Globus pallidus (tissue), 1 donor: ENCODE measurements at regions not wholly inside any gene's neighbourhood (a gene's known extent, or its start where the extent isn't known, plus 50 kb on each side); places are given as distances from the start of the nearest gene placed in this dataset.

Experiments
- DNase-seq: peaks from one replicate; pipeline ENCODE4 v3.0.0-alpha.2; 2015; ENCODE audit warnings: low spot score

DNA sequence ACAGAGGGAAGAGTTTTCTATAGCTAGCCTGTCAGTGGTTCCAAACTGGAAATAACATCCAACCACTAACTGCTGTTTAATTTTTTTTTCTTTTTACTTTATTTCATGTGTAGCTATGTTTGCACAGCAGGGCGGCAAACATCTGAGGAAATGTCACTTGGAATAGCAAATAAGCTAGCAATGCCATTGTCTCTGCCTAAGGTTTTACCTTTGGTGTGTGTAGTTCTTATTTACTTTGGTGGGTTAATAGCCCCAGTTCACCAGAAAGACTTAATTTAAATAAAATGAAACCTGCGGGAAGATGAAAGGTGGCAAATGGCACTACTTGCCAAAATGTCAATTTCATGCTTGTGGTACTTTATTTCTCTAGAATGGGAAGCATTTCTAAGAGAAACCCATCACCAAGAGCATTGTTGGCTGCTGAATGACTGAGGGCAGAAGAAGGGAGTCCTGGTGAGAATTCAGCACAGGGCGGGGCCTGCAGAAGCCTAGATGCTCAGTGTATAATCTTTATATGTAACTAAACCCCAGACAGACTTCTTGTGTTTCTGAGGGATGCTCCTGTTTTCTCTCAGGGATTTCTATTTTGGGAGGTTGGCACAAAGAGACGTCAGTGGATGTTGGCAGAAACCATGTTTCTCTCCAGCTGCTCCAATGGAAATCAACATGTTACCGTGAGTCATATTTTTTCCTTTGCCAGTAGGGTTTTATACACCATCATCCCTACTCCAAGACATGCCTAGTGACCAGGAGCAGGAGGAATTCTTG is 300.4 kb upstream of the NT5C1B start:
- no peak for DNase-seq

DNA sequence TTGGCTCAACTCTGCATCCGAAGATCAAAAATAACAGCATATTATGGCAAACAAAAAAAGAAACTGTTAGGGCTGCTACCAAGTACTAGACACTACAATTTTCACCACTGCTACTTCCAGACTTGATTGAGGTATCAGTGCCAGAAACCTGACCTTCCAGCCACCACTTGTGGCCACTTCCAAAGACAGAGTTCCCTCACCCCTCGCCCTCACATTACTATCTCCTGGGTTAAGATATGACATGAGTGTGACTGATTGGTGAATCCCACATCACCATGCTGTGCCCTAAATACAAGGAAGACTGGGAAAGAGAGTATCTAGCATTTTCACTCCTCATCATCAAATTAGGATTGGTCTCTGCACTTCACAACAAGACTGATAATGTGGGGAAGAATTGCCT is 296.1 kb upstream of the NT5C1B start:
- no peak for DNase-seq

DNA sequence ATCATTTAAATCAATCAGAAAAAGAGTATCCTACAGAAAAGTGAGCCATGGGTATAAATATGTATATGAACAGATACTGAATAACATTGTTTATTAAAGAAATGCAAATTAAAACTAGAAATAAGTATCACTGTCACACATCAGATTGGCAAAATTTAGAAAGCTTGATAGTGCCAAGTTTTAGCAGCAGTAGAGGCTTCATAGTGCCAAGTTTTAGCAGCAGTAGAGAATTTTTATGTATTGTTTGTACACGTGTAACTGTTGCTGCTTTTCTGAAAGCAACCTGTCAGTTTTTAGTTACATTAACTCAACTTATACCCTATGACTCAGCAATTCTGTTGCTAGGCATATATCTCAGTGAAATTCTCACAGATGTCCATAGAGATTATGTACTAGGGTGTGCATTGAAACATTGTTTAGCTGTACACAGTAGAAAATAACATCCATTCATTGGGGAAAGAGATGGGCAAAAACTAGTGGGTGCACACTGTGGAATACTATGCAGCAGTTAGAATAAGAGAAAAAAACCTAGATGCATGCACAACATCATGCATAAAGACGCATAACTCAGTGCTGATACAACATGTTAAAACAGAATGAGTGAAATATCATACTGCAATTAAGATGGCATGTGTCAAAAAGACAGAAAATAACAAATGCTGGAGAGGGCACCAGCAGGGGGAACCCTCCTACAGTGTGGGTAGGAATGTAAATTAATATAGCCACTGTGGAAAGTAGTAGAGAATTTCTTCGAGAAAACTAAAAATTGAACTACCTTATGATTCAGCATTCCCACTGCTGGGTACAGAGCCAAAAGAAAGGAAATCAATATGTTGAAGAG is 294.5 kb upstream of the NT5C1B start:
- no peak for DNase-seq

DNA sequence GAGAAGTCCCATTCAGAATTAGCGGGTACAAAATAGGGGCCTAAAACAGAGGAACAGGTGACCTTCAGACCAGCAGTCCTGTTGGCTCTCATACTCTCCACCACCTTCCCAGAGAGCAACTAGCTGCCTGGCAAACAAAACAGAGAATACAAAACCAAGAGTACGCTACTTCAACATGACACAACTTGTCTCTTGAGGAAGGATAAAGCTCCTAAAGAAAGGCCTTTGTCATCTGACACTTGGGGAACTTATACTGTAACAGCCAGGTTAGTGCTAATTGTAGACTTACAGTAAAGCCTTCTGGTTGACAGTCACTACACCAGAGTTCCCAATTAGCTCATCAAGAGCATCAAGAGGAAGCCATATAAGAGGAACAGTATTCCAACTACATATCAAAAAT is 282.1 kb upstream of the NT5C1B start:
- no peak for DNase-seq

DNA sequence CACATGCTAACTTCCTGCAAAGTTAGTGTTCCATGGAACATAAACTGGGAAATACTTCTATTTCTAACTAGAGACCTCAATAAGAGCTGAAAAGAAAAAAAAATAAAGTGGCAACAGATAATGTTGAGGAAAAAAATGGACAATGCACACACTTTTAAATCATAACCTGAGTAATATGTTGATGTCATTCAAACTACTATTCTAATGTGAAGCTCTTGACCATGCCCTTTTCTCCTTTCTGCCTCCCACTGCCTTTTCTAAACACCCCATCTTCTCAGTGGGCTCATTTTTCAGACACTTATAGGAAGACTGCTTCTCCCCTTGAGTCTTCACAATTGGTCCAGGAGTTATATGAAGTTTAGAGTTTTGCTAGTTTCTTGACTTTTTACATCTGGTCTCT is 280.9 kb upstream of the NT5C1B start:
- no peak for DNase-seq

DNA sequence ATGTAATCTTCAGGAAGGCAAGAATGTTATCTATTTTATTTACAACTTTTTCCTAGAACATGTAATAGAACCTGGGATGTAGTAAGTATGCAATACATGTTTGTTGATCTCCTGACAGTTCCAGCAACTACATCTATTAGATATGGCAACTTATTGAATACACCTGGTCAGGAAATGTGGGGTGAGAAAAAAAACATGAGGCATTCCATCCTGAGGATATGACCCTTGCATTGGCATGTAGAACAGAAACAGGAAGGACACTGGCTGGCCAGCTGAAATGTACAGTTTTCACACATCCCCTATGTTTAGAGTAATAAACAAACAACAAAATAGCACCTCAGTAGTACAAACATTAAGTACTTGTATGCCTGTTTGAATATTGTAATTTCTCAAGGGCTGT is 272.6 kb upstream of the NT5C1B start:
- no peak for DNase-seq

DNA sequence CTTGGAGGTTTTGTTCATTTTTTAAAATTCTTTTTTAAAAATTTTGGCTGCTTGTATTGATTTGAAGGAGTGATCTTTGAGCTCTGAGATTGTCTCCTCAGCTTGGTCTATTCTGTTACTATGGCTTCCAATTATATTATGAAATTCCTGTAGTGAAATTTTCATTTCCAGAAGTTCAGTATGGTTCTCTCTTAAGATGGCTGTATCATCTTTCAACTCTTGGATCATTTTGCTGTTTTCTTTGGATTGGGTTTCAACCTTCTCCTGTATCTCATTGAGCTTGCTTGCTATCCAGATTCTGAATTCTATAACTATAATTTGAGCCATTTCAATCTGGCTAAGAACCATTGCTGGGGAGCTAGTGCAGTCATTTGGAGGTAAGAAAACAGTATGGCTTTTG is 270.8 kb upstream of the NT5C1B start:
- no peak for DNase-seq

DNA sequence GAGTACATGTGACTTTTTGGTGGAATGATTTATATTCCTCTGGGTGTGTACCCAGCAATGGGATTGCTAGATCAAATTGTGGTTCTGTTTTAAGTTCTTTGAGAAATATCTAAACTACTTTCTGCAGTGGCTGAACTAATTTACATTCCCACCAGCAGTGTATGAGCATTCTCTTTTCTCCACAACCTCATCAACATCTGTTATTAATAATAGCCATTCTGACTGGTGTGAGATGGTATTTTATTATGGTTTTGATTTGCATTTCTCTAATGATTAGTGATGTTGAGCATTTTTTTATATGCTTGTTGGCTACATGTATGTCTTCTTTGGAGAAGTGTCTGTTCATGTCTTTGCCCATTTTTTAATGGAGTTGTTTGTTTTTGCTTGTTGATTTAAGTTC is 267.4 kb upstream of the NT5C1B start:
- DNase-seq, result no peak

DNA sequence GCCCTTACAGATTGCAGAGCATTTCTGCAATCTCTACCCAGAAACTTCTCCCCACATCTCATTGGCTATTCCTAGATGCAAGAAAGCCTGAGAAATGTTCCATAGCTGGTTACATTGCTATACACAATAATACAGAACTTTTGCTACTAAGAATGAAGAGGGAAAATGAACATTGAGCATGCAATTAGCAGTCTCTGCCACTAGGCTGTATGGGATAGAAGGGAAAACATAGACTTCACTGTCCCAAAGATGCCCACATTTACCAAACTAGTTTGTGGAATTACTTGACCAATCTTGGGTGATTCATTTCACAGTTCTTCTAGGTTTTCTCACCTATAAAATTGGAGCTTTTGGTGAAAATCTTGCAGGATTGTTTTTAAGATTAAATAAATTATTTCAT is 265.7 kb upstream of the NT5C1B start:
- no peak for DNase-seq

DNA sequence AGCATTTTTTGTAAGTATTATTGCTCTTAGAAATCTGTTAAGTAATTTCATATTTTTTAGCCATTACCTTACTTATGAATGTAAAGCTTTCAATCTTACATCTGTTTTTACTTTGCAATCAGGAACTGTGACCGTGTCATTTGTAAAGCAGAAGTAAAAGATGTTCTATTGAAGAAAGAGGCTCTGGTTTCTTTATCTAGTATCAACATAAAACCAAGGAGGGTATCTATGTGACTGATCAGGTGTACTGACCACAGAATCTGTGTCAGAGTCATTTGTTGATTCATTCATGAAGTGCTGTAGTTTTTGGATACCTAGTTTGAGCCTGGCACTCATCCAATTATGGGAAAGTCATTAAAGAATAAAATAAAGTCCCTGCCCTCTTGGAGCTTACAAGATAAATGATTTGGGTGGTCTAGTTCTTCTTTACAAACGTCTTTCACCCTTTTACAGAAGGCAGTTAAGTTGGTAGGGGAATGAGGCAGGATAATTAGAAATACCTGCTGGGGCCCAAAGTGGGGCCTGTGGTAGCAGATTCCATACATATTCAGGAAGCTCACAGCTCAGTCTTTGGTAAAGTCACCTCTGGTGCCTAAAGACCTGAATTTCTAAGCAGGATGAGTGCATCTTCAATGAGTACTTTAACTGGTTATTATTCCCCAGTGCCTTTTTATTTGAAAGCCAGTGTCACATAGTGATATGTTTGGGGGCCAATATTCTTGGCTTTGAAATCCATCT is 260.6 kb upstream of the NT5C1B start:
- DNase-seq, result no peak

DNA sequence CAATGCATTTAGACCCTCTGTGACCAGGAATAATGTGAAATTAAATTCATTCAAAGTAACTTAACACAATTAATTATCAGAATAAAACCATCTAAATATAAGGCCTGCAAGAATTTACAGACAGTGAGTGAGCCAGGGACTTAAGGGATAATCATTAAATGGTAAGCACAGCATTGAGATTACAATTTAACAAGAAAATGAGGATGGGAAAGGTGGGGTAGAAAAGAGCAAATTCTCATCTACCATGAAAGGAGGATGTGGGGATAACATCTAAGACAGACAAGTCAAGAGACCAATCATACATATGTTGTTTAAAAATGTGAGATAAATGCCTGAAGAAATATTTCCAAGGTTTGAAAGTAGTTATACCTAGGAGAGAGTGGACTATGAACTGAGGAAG is 259.3 kb upstream of the NT5C1B start:
- no peak for DNase-seq

DNA sequence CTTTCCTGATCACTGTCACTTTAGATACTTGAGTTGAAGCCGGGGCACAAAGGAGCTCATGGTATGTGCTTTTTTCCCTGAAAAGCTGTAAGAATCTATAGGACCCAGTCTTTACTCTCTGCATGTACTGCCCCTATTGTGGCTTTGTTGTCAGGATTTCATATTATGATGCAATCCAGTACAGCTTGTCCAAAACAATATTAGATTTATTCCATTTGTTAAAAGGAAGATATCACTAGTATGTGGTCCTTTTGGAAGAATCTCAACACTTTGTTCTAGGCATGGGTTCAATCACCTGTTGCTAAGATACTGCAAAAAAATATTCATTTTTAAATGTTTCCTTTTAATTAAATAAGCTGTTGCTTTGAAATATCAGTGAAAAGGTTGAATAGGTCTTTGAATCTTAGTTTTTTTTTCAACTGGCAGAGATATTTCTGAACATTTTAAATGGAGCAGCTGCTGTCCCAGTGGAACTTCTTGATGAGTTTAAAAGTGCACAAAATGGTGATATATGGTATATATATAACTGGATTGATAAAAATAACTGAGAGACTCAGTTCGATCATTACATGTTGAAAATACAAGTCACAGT is 256.6 kb upstream of the NT5C1B start:
- no peak for DNase-seq

DNA sequence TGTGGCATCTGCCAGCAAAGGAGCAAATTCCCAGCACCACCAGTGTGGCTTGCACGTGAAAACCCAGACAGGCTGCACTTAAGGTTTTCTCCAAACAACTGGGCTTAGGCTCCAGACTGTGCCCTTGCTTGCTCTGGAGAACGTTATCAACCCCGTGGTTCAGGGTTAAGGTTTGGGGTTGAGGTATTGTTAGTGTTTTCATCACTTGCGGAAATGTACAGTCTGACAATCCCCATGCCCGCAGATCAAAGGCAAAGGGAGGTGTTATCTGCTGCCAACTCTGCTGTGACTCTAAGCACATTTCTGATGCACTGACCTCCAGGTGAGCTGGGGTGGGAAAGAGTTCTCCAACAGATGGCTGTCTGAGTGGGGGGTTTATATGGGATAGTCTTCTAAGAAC is 253.5 kb upstream of the NT5C1B start:
- no peak for DNase-seq

DNA sequence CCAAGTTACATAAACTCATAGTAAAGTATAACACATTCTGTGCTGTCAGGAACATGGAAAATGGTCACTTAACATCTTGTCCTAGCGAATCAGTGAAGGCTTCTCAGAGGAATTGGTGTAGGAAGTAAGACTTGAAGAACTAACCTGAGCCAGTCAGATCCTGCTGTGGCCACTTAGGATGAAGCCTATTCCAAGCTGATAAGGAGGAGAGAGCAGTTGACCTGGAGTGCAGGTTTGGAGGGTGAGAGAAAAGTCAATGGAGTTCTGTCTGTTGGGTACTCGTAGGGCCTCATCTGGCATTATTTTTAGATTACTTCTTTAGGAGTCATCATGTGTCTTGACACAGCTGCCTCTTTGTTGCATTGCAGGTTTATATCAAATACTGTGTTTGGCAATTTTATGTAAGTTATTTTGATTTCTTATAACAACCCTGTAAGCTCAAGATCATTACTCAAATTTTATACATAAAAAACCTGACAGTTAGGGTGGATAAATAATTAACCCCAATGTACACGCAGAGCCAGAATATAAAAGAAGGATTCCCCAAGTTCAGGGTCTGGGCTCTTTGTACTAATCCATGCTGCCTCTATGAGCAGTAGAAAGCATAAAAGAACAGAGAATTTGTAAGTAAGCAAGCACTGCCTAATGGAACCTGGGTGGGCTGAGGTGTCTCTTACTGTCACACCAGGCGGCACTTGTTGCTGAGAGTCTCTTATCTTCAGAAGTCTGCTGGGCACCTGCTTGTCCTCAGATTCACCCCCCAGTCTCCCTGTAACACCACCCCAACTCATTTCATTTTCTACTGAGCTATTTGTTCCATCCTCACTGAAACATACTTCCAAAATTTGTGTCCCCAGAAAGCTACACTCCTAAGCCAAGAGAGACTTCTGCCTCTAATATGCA is 252.1 kb upstream of the NT5C1B start:
- no peak for DNase-seq

DNA sequence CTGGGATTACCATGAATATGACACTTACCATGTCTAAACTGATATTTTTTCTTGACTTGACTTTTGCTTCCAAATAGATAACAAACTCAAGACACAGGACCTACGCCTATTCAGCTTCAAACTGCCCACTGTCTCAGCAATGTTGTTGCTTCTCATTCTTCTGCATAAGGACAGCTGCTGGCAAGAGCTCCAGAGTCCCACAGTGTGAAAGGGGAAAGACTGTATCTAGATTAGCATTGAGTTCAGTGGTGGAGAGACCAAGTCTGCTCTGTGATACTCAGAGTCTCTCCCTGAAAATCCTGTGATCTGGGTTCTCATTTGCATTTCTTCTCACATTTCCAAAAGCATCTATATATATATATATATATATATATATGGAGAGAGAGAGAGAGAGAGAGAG is 247.9 kb upstream of the NT5C1B start:
- DNase-seq, result no peak

DNA sequence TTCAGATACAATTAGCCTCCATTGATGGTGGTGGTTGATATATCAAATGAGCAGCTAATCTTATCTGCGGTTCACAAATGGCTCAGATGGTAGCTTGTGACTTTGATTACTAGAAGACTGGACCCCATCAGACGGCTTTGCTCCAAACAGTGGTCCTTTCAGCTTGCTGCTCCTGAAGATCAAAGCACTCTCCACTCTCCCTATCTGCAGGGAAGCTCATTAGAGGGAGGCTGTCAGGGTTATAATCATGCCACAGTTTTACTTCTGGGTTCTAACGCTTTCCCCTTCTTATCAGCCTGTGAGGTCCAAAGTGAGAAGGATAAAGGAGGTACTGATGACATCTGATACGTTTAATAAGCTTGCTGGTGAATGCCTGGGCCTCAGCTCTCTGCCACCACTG is 247.1 kb upstream of the NT5C1B start:
- no peak for DNase-seq

DNA sequence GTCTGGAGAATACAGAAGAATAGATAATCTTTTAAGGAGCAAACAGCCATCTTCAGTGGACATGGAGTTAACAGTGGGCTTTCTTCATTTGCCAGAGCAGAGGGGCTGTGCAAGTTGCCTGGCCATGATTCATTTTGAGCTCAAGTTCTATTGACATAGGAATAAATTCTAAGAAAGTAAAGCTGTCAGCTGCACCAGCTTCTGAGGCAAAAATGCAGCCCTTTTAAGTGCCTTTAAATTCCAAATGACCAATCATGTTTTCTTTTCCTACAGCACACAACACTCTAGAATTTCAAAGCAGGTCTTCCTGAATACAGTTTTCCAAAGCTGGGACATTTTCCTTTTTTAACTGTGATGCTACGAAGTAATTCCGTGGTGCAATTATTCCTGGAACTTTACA is 246.4 kb upstream of the NT5C1B start:
- DNase-seq, result no peak

DNA sequence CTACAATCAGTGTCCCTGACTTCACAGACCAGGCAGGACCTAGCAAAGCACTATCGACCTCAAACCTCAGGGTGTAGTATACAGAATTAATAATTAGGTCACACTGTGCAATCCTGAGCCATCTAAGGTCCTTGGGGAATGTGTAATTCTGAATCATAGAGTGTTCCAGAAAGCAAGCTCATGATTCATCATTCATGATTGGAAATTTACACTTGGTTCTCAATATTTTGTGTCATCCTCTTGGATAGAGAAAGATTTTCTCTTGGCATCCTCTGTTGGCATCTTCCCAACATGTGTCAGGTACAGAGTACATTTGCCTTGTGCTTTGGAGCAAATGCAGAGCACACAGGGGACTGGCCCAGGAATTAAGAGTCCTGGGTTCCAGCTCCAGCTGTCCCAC is 245.0 kb upstream of the NT5C1B start:
- no peak for DNase-seq

DNA sequence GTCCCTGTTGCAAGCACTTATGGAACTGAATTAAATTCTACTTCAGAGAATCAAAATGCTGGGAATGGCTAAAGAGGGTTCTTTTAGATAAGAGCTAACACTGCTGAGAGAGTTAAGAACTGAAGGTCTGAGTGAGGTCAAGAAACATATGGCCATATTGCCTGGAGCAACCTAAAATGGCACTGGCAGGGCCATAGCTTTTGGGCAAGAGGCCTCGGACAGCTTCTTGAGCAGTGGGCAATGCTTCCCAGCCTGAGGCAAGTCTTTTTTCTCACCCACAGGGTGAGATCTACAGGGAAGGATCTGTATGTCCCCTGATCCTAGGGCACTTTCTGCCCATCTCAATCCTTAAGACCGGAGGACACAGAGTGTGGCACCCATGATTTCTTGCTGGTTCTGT is 244.6 kb upstream of the NT5C1B start:
- no peak for DNase-seq

DNA sequence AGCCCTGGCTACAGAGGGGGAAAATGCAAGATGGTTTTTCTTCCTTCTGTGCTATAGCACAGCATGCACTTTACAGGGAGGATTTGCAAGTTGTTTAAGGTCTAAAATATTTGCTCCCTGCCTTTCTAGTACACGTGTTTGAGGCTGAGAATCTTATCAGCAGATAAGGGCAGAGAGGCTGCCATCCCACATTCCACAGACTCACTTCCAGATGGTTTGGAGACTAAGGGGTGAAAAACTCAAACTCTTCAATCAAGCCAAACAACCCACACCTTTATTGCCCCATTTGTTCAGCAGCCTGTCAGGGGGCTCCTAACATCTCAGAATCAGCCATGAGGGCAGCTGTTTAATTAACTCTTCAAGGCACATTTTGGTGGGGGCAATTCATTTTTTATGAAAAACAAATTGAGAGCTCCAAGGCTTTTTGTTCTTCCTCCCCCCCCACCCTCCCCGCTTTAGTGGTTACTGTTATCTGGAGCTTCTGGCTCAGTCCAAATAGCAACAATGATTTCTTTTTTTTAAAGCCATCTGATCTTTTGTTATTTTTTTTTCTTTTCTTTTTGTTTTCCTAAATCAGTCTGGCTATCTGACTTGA is 242.6 kb upstream of the NT5C1B start:
- no peak for DNase-seq

DNA sequence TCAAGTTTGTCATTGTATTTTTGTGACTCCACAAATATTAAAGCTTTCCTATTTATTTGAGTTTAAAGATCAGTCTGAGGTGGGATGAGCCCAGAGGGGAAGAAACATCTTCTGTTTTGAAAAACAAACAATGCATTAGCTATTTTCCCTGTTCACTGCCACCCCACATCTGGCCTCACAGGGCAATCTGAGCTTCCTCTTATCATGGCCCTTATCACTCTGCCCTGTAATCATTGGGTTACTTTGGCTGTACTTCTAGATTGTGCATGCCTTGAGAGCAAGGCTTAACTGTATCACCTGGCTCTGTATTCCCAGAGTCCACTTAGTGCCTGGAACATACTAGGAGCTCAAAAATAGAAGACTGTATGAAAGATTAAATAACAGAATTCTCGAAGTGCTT is 241.6 kb upstream of the NT5C1B start:
- no peak for DNase-seq
